ENCODE measurements at regions not wholly inside any gene's neighbourhood (a gene's known extent, or its start where the extent isn't known, plus 50 kb on each side); places are given as distances from the start of the nearest gene placed in this dataset.
"Not testable (repeated sequence)": the region's sequence is repeated elsewhere in the genome, so short reads cannot be mapped to it uniquely, and the experiment has no call there.

DNA sequence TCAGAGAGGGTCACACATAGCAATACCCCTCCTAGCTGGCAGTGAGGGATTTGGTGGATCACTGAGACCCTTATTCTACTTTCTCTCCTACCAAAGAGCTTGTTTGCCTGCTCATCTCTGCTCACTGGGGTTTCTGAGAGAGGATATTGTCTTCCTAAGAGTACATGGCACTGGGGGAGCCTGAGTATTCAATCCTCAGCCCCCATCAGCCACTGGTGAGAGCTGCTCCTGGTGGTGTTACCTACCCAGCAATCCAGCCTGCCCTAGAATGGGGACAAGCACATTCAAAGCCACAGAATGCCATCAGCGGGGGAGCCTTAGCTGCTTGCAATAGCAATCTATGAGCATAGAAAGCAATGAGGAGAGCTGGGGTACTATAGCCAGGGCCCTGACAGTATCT is 281.1 kb downstream of the WDR11 start:
- no peak for DNase-seq

DNA sequence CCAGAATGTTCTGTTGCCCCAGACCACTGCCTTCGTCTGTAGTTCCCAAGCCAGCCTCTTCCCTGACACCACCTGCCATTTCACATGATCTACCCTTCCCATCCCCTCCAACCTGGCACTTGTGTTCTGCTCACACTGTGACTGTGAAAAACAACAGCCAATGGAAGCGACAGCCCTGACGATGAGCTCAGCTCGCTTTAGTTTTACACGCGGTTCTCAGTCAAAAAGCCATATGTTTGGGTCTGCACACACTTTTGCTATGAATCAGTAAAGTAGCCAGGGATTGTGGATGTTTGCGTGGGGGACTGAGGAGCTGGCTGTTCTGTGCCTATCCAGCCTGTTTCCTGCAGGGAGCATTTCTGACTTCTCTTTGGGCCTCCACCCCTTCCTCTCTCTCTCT is 282.7 kb downstream of the WDR11 start:
- no peak for DNase-seq

DNA sequence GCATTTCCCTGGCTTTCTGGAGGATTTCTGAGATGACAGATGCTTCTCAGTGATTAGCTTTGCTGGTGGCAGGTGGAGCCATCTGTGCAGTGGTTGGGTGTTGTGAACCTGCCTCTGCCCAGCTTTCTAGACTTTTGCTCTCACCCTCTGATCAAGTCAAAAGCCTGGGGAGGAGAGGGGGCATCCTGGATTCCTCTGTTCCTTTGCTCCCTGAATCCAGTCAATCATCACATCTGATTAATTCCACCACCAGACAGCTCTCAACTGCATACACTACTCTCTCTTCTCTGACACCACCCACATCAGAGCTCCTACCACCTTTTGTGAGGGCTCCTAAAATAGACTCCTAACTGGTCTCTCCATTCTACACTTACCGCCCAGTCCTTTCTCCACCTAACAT is 283.5 kb downstream of the WDR11 start:
- no peak for DNase-seq

- no peak for DNase-seq
Measured at GRCh38 chr10:121135512-121135911, 284.4 kb downstream of the WDR11 start.

- peak; percentile 35 for DNase-seq
Measured at GRCh38 chr10:121137533-121137932, 286.4 kb downstream of the WDR11 start.

DNA sequence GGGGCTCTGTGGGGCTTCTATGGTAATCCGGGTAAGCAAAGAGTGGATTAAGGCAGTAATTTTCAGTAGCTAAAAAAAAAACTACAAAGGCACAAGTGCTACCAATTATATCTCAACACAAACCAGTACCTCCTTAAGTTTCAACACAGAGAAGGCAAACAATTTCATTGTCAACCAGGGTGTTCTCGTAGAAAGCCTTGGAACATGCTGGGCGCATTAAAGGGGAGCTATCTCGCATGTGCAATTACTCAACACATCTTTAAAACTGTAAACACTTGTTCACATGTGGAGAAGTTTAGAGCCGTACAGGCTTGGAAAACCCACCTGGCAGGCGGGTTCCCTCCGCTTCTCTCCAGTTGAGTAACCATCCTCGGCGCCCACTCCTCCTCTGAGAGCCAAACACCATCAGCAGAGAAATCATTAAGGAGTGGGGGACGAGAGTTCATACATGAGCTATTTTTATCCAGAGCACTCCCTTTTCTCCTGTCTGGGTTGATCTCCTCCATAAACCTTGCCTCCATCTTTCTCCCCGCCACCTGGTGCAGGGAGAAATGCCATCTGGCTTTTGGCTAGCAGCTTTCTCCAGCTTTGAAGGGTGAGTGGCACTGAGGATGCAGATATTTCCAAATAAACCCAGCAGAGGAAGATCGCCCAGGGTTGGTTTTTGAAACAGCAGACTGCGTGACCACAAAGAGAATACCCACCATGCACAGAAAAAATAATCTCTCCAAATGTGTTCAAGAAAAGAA is 287.1 kb downstream of the WDR11 start:
- DNase-seq = no peak

- DNase-seq = no peak
Measured at GRCh38 chr10:121138918-121139317, 287.8 kb downstream of the WDR11 start.

DNA sequence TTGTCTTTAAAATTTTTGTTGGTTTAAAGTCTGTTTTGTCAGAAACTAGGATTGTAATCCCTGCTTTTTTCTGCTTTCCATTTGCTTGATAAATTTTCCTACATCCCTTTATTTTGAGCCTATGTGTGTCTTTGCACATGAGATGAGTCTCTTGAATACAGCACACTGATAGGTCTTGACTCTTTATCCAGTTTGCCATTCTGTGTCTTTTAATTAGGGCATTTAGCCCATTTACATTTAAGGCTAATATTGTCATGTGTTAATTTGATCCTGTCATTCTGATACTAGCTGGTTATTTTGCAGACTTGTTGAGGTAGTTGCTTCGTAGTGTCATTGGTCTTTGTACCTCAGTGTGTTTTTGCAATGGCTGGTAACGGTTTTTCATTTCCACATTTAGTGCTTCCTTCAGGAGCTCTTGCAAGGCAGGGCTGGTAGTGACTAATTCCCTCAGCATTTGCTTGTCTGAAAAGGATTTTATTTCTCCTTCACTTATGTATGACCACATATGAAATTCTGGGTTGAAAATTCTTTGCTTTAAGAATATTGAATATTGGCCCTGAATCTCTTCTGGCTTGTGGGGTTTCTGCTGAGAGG is 294.7 kb downstream of the WDR11 start:
- not testable (repeated sequence) for DNase-seq

DNA sequence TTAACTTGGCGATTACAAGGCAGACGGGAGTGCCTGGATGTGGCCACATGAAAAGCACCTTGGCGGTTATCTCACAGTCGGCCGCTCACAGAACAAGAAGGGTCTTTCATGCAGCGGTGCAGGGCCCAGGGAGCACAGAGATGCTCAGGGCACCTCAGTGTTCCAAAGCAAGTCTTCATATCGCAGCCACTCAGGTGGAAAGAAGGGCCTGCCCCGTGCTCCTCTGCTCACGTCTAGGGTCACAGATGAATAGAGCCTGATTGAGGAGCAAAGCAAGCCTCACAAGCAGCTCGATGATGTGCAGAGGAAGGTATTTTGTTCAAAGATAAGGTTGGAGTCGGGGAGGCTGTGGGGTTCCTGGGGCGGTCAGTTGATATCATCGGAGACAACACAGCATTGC is 297.8 kb downstream of the WDR11 start:
- DNase-seq = no peak

GRCh38 chr10:121152033-121152432 is 300.9 kb downstream of the WDR11 start:
- DNase-seq = no peak

DNA sequence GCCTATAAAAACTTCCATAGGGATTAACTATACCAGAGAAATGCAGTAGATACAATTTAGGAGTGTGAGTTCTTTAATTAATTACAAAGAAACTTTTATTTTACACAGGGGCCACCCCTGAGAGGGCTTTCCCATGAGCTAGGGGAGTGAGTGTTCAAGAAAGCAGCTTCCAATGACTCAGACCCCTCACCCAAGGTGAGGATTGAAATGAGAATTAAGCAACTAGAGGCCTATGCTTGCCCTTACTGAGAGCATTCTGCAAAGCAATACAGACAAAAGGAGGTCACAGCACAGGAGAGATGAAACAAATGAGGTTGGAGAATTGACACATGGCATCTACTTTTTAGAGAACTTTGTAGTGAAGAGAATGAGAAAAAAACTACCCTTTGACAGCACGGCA is 301.8 kb downstream of the WDR11 start:
- DNase-seq = no peak

DNA sequence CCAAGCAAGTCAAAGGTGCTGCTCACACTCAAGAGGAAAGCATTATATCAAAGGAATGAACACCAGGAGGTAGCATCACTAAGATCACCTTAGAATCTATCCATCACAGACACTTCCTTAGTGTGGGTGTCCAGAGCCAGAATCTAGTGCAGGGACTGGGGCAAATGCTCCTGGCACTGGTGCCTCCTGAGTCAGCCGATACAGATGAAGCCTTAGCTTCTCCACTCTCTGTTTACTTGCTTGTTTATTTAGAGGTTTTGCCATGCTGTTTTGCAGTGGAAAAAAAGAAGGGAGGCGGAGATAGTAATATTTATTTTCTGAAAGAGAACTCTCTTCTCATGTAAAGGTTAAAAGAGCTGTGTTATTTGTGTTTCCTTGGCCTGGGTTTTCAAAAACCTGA is 303.1 kb downstream of the WDR11 start:
- no peak for DNase-seq

DNA sequence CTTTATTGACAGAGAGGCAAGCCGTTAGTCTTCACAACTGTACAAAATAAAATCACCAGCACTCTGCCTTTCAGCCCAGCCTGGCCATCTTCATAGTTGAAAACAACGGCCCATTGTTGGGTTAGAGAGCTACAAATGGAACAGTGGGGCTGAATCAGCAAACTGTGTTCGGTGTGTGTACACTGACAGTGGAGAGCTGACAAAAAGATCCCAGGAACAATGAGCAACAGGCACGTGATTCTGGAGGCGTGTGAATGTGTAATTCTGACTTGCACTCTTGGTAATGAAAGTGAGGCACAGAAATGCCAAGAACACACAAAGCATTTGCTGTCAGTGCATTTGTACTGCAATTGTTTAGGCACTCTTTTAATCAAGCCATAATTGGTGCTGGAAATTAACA is 303.7 kb downstream of the WDR11 start:
- DNase-seq = no peak

DNA sequence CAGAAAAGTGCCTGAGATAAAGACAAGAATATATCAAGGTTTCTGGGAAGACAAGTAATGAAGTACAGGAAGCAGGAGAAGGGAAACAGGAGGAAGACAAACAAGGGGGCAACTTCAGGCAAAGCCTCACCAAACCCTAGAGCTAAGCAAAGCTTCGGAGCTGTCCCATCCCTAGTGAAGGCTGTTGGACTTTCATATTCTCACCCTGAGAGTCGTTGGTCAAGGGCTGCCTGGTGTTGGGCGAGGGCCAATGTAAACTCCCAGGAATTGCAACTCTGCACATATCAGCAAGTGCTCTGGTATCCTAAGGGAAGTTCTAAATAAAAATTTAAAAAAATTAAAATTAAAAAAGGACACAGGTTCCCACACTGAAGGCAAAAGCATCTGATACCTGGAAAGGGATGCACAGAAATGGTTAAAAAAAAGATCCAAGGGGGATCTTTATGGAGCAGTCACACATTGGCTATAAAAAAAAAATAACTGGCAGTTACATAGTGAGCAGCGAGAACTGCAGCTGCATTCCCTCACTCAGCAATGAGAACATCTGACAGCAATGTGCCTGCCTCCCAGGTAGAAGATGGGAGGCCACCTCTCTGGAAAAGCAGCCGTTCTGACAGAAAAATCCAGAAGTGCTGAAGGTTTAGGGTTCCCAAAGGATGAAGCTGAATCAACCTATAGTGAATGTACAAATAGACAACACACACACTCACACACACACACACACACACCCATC is 304.7 kb downstream of the WDR11 start:
- no peak for DNase-seq

- peak; percentile 33 for DNase-seq
Measured at GRCh38 chr10:121157998-121158397, 306.8 kb downstream of the WDR11 start.

- no peak for DNase-seq
Measured at GRCh38 chr10:121158988-121159579, 307.9 kb downstream of the WDR11 start.

GRCh38 chr10:121159670-121160069 is 308.5 kb downstream of the WDR11 start:
- no peak for DNase-seq

- no peak for DNase-seq
Measured at GRCh38 chr10:121165276-121165675, 314.1 kb downstream of the WDR11 start.

DNA sequence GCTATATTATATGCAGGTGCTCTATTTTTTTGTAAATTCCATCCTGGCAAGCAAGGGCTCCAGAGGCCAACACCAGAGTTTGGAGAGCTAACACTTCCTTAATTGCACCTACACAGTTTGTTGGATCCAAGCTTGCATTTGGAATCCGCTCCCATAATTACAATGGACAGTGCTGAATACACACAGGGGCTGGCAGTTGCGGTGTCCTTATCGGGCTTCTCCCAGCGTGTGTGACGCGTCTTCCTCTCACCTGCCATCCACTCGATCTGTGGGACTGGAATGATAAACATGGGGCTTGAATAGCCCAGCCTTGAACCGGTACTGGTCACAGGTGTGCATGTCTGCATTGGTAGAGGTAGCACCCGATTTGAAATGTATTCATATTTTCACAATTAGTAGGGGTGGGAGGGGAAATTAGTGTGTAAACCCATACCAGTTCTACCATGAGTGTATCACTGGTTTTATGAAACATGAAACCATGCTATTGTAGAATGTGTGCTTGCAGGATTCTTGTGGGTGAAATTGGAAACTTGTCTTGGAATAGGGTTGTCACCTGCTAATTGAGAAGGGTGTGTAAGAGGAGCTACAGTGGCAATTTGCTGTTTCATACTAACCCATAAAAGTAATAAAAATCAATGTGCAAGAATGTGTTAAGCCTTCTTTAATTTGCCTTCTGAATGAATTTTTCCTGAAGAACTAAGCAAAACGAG is 316.5 kb downstream of the WDR11 start:
- DNase-seq = no peak

GRCh38 chr10:121168545-121169216 is 317.5 kb downstream of the WDR11 start:
- no peak for DNase-seq

- DNase-seq = no peak
Measured at GRCh38 chr10:121169406-121169805, 318.2 kb downstream of the WDR11 start.

Data from muscle of arm (tissue), 1 donor.